Stimulated activated CD8-positive, alpha-beta memory T cell treated with anti-CD3 and anti-CD28 coated beads, Interleukin-12 subunit alpha, Interleukin-12 subunit beta, amount 100 ng/mL, for 1 hour (primary cell): ENCODE measurements at regions not wholly inside any gene's neighbourhood (a gene's known extent, or its start where the extent isn't known, plus 50 kb on each side); places are given as distances from the start of the nearest gene placed in this dataset.
A peak's percentile ranks its signal among the peaks of the same experiment; 100 is the strongest.

Experiments
- DNase-seq: peaks from one replicate; pipeline ENCODE4 v3.0.0-alpha.2; 2020; ENCODE audit warnings: low read depth

DNA sequence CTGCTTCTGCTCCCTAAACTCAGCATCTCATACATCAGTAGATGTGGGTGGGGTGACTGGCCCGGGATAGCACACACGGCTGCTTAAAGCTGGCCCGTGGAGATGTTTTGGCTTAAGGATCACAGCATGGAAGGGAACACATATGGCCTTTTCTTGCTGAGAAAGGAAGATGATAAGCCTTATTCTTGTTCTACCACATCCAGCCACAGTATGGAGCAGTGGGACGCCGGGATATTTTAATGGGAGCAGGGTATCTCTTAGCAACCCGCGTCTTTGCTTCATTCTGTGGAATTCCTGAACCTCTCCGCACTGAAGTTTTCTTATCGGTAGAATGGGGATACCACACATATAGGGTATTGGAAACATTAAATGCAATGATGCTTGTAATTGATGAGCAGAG lies 94.1 kb upstream of the PROK2 start:
- no peak for DNase-seq

GRCh38 chr3:71876135-71877105 lies 91.5 kb upstream of the PROK2 start:
- no peak for DNase-seq

DNA sequence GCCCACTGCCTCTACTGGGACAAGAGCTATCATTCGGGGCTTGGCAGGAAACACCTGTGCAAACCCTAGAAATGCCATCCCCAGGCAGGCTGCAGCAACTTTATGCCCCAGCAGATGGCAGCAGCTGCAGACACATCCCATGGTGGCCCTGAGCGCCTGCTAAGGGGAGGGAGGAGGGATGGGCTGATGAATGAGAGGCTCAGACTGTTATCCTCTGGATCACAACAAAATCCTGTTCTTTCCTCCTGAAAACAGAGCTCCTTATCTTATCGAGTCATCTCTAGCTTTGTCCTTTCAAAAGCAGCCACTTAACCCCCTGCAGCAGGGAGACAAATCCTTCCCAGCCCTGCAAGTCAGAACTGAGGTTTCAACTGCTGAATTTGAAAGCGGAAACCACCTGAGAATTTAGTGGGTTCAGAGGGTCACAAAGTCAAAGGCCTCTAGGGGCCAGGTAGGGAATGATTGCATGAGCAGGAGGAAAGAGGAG lies 90.6 kb upstream of the PROK2 start:
- DNase-seq = peak; percentile 60

DNA sequence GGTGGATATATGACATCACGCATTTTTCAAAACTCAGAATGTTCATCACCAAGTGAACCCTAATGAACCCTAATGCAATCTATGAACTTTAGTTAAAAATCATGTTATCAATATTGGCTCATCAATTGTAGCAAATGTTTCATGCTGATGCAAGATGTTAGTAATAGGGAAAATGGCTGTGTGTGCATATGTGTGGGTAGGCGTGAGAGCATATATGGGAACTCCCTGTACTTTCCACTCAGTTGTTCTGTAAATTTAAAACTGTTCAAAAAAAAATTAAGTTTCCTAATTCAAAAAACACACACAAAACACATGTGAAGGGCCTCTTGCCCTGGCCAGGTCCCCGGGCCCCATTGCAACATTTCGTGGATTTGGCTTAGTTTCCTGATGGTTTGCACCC lies 89.7 kb upstream of the PROK2 start:
- DNase-seq = no peak

GRCh38 chr3:71873093-71873611 lies 88.2 kb upstream of the PROK2 start:
- DNase-seq = no peak

- no peak for DNase-seq
Measured at GRCh38 chr3:71872256-71872655, 87.3 kb upstream of the PROK2 start.

GRCh38 chr3:71870966-71871512 lies 86.1 kb upstream of the PROK2 start:
- DNase-seq = no peak

GRCh38 chr3:71868876-71869275 lies 83.9 kb upstream of the PROK2 start:
- no peak for DNase-seq

GRCh38 chr3:71865727-71866126 lies 80.8 kb upstream of the PROK2 start:
- DNase-seq = no peak

GRCh38 chr3:71863563-71864190 lies 78.7 kb upstream of the PROK2 start:
- DNase-seq = no peak

GRCh38 chr3:71862371-71863140 lies 77.6 kb upstream of the PROK2 start:
- DNase-seq = no peak

GRCh38 chr3:71859123-71859519 lies 74.2 kb upstream of the PROK2 start:
- no peak for DNase-seq

- no peak for DNase-seq
Measured at GRCh38 chr3:71858503-71859122, 73.7 kb upstream of the PROK2 start.

GRCh38 chr3:71857956-71858355 lies 73.0 kb upstream of the PROK2 start:
- DNase-seq = no peak

- DNase-seq = no peak
Measured at GRCh38 chr3:71854706-71855105, 69.8 kb upstream of the PROK2 start.

DNA sequence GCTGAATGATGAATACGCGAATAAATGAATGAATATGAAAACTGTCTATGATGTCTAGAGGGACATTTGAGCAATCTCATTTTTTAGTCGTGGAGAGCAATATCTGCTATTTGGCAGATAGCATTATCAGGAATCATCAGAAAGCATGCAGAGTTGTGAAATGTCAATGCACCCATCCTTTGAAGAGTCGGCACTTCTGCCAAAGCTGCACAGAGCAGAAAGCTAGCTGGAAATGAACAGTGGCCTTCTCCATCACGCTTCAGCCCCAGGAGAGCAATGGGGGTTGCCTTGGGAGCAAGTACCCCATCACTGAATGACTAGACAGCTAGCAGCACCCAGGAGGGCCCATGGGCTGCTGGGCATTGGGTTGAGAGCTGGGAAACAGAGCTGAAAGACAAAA lies 69.1 kb upstream of the PROK2 start:
- no peak for DNase-seq

DNA sequence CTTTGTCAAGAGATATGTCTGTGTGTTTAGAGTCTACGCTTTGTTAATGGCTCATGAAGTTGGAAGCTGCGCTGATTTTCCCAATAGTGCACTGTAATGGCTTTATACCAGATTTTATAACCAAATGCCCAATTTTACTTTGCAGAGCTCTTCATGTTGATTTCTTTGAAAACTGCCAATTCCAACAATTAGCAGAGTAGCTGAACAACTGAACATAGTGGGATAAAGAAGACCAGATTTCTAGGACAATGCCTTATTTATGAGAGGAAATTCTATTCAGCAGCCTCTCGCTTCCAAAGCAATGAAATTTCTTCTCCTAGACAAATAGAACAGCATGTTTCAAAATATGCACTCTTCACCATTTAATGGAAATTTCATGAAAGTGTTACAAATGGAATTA lies 66.9 kb upstream of the PROK2 start:
- no peak for DNase-seq

DNA sequence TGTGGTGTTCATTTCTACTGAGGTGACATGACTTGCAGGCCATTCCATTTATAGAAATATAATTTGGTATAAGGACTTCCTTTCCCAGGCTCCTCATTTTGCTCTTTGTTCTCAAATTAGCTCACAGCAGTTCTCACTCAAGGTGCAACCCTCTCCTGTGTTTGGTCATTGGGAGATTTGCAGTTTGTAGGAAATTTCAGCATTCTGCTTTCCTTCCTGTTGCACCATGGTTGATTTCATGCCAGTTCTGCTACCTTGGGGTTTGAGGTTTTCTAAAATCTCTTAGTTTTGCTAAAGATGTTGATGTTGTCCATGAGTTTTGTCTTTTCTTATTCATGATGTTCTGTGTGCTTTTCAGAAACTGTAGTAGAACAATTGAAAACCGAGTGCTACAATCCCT lies 65.7 kb upstream of the PROK2 start:
- no peak for DNase-seq

- no peak for DNase-seq
Measured at GRCh38 chr3:71849681-71850080, 64.7 kb upstream of the PROK2 start.

- DNase-seq = no peak
Measured at GRCh38 chr3:71847794-71848193, 62.8 kb upstream of the PROK2 start.

DNA sequence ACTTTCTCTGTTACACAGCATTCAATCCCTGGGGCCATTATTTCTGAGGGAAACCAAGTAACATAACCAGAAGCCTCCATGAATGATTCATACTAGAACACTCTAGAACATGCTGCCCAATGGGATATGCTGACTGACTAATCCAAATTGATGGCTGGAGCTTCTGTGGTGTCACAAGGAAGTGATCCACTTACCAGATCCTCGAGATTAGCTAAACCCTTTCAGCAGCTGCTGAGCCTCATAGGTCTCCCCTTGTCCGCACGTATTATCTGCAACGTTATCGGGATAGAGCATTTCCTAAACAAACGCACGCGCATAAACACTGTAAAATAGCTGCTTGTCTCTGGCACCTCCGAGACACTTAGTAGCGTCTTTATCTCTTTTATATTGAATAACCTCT lies 61.2 kb upstream of the PROK2 start:
- DNase-seq = no peak

- DNase-seq = no peak
Measured at GRCh38 chr3:71843071-71843470, 58.1 kb upstream of the PROK2 start.
